SU-DHL-6 (cell line): ENCODE measurements at regions not wholly inside any gene's neighbourhood (a gene's known extent, or its start where the extent isn't known, plus 50 kb on each side); places are given as distances from the start of the nearest gene placed in this dataset.

ENCODE experiments used
- EZH2phosphoT487 ChIP-seq: fragments of 200-600 bp; sonication (generic), shearing (Covaris generic); conservative IDR thresholded peaks from 2 replicates; pipeline ENCODE4 v1.6.1; 2018; ENCODE audit warnings: mild to moderate bottlenecking, antibody characterized with exemption, low read length, moderate library complexity, mixed read lengths
- TF ChIP-seq, protein P1 (sequence below): fragments of 200-600 bp; sonication (generic); IDR thresholded peaks from one replicate; pipeline ENCODE4 v1.5.1; 2017; ENCODE audit warnings: antibody characterized with exemption, mild to moderate bottlenecking, low read length, moderate library complexity; ENCODE audit not compliant: insufficient read depth, poor library complexity, severe bottlenecking

DNA sequence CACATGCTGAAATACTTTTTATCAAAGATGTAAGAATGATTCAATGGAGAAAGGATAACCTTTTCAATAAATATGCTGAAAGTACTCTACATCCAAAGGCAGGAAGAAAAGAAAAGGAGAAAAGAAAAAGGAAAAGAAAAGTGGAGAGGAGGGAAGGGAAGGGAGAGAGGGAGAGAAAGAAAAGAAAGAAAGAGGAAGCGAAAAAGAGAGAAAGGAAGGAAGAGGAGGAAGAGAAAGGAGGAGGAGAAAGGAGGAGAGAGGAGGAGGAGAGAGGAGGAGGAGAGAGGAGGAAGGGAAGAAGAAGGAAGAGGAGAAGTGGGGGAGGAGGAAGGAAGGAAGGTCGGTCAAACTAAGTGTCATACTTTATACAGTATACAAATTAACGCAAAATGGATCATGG is 297.4 kb upstream of the HSF2 start:
- TF ChIP-seq, protein P1, sequence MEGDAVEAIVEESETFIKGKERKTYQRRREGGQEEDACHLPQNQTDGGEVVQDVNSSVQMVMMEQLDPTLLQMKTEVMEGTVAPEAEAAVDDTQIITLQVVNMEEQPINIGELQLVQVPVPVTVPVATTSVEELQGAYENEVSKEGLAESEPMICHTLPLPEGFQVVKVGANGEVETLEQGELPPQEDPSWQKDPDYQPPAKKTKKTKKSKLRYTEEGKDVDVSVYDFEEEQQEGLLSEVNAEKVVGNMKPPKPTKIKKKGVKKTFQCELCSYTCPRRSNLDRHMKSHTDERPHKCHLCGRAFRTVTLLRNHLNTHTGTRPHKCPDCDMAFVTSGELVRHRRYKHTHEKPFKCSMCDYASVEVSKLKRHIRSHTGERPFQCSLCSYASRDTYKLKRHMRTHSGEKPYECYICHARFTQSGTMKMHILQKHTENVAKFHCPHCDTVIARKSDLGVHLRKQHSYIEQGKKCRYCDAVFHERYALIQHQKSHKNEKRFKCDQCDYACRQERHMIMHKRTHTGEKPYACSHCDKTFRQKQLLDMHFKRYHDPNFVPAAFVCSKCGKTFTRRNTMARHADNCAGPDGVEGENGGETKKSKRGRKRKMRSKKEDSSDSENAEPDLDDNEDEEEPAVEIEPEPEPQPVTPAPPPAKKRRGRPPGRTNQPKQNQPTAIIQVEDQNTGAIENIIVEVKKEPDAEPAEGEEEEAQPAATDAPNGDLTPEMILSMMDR: no peak
- TF ChIP-seq EZH2phosphoT487: no peak
